ENCODE measurements at regions not wholly inside any gene's neighbourhood (a gene's known extent, or its start where the extent isn't known, plus 50 kb on each side); places are given as distances from the start of the nearest gene placed in this dataset.

- no peak for TF ChIP-seq CTCF (IDR thresholded peaks at IDR 0.05; ENCODE audit: low read depth, low read length)
- Histone ChIP-seq H3K4me1 (ENCODE audit: low read depth) (peaks cover 4% of the 10 kb centered on the region), H3K4me3 (no peak overlapping the region), H3K27ac (no peak overlapping the region), H3K27me3 (no peaks in the 10 kb centered on the region), H3K36me3 (no peaks in the 10 kb centered on the region), H3K9me3 (ENCODE audit: low read depth) (no peaks in the 10 kb centered on the region)
- DNase-seq (ENCODE audit: low read depth in 1 of 2, low spot score in 1 of 2) = no peak
These were observed 187.2 kb downstream of the CENPW start for GRCh38 chr6:126526996-126527606.

- H3K36me3 ChIP-seq = no peaks in the 10 kb centered on the region
- no peak for DNase-seq (ENCODE audit: low read depth in 1 of 2, low spot score in 1 of 2)
- TF ChIP-seq CTCF (IDR thresholded peaks at IDR 0.05; ENCODE audit: low read depth, low read length) = no peak
- no peaks in the 10 kb centered on the region for H3K27me3 ChIP-seq
- peaks cover 4% of the 10 kb centered on the region for H3K4me1 ChIP-seq (ENCODE audit: low read depth)
- no peak overlapping the region for H3K4me3 ChIP-seq
- H3K27ac ChIP-seq = no peak overlapping the region
- no peaks in the 10 kb centered on the region for H3K9me3 ChIP-seq (ENCODE audit: low read depth)
These were observed 189.9 kb downstream of the CENPW start for GRCh38 chr6:126529637-126530362.

GRCh38 chr6:126530775-126531174 lies 190.9 kb downstream of the CENPW start:
- H3K9me3 ChIP-seq (ENCODE audit: low read depth) = no peaks in the 10 kb centered on the region
- no peak for DNase-seq (ENCODE audit: low read depth in 1 of 2, low spot score in 1 of 2)
- no peaks in the 10 kb centered on the region for H3K36me3 ChIP-seq
- no peak overlapping the region for H3K27ac ChIP-seq
- H3K4me3 ChIP-seq = no peak overlapping the region
- no peak for TF ChIP-seq CTCF (IDR thresholded peaks at IDR 0.05; ENCODE audit: low read depth, low read length)
- H3K27me3 ChIP-seq = no peaks in the 10 kb centered on the region
- peaks cover 9% of the 10 kb centered on the region for H3K4me1 ChIP-seq (ENCODE audit: low read depth)

- Histone ChIP-seq H3K27me3 (no peaks in the 10 kb centered on the region), H3K9me3 (ENCODE audit: low read depth) (no peaks in the 10 kb centered on the region), H3K4me3 (no peak overlapping the region), H3K4me1 (ENCODE audit: low read depth) (peaks cover 10% of the 10 kb centered on the region), H3K36me3 (no peaks in the 10 kb centered on the region), H3K27ac (no peak overlapping the region)
- DNase-seq (ENCODE audit: low read depth in 1 of 2, low spot score in 1 of 2) = no peak
- TF ChIP-seq CTCF (IDR thresholded peaks at IDR 0.05; ENCODE audit: low read depth, low read length) = no peak
These were observed 191.4 kb downstream of the CENPW start for GRCh38 chr6:126531286-126531685.

GRCh38 chr6:126531840-126532239 lies 191.9 kb downstream of the CENPW start:
- no peak overlapping the region for H3K4me3 ChIP-seq
- no peak for TF ChIP-seq CTCF (IDR thresholded peaks at IDR 0.05; ENCODE audit: low read depth, low read length)
- H3K9me3 ChIP-seq (ENCODE audit: low read depth) = no peaks in the 10 kb centered on the region
- H3K4me1 ChIP-seq (ENCODE audit: low read depth) = peaks cover 10% of the 10 kb centered on the region
- H3K36me3 ChIP-seq = no peaks in the 10 kb centered on the region
- no peaks in the 10 kb centered on the region for H3K27me3 ChIP-seq
- H3K27ac ChIP-seq = no peak overlapping the region
- DNase-seq (ENCODE audit: low read depth in 1 of 2, low spot score in 1 of 2) = no peak

Measured in cardiac muscle cell (in vitro differentiated cells and primary cell).